GM11168 (cell line): ENCODE measurements at regions not wholly inside any gene's neighbourhood (a gene's known extent, or its start where the extent isn't known, plus 50 kb on each side); places are given as distances from the start of the nearest gene placed in this dataset.
"Not testable (repeated sequence)": the region's sequence is repeated elsewhere in the genome, so short reads cannot be mapped to it uniquely, and the experiment has no call there.

ENCODE experiments used
- in situ Hi-C: fragments of 300-500 bp; cut with MboI; formaldehyde crosslinking; loops from one replicate; pipeline ENCODE4 v1.12.0; 2022; ENCODE audit warnings: low sequenced_read_pairs; ENCODE audit not compliant: unreplicated experiment

GRCh38 chr4:135476272-135476671 is 1274.7 kb upstream of the PABPC4L start:
- in situ Hi-C loops = no loop called here

- in situ Hi-C loops = no loop called here
These were observed 1262.7 kb upstream of the PABPC4L start for GRCh38 chr4:135464311-135464710.

GRCh38 chr4:135447598-135447997 is 1246.0 kb upstream of the PABPC4L start:
- in situ Hi-C loops = not testable (repeated sequence)

- in situ Hi-C loops = no loop called here
These were observed 1233.3 kb upstream of the PABPC4L start for GRCh38 chr4:135434936-135435335.

GRCh38 chr4:135429528-135429927 is 1227.9 kb upstream of the PABPC4L start:
- in situ Hi-C loops = no loop called here

- in situ Hi-C loops = no loop called here
These were observed 1216.8 kb upstream of the PABPC4L start for GRCh38 chr4:135418353-135418752.

- in situ Hi-C loops = no loop called here
These were observed 1210.6 kb upstream of the PABPC4L start for GRCh38 chr4:135412213-135412612.

- in situ Hi-C loops = no loop called here
These were observed 1209.7 kb upstream of the PABPC4L start for GRCh38 chr4:135411251-135411650.

- in situ Hi-C loops = not testable (repeated sequence)
These were observed 1207.7 kb upstream of the PABPC4L start for GRCh38 chr4:135409261-135409660.

- in situ Hi-C loops = no loop called here
These were observed 1206.5 kb upstream of the PABPC4L start for GRCh38 chr4:135408109-135408508.

GRCh38 chr4:135406597-135406996 is 1205.0 kb upstream of the PABPC4L start:
- in situ Hi-C loops = not testable (repeated sequence)

GRCh38 chr4:135385830-135386581 is 1184.4 kb upstream of the PABPC4L start:
- in situ Hi-C loops = no loop called here

- in situ Hi-C loops = no loop called here
These were observed 1182.0 kb upstream of the PABPC4L start for GRCh38 chr4:135383356-135384288.

- in situ Hi-C loops = no loop called here
These were observed 1180.8 kb upstream of the PABPC4L start for GRCh38 chr4:135382280-135382959.

- in situ Hi-C loops = no loop called here
These were observed 1170.5 kb upstream of the PABPC4L start for GRCh38 chr4:135372131-135372530.

- in situ Hi-C loops = no loop called here
These were observed 1169.5 kb upstream of the PABPC4L start for GRCh38 chr4:135371137-135371536.

GRCh38 chr4:135368831-135369230 is 1167.2 kb upstream of the PABPC4L start:
- in situ Hi-C loops = no loop called here

- in situ Hi-C loops = no loop called here
These were observed 1163.5 kb upstream of the PABPC4L start for GRCh38 chr4:135365065-135365464.

- in situ Hi-C loops = no loop called here
These were observed 1157.5 kb upstream of the PABPC4L start for GRCh38 chr4:135359128-135359527.

- in situ Hi-C loops = no loop called here
These were observed 1155.5 kb upstream of the PABPC4L start for GRCh38 chr4:135357091-135357490.

- in situ Hi-C loops = no loop called here
These were observed 1153.3 kb upstream of the PABPC4L start for GRCh38 chr4:135354876-135355275.
